GM18867 (cell line): ENCODE measurements at regions not wholly inside any gene's neighbourhood (a gene's known extent, or its start where the extent isn't known, plus 50 kb on each side); places are given as distances from the start of the nearest gene placed in this dataset.

Experiments used
- ATAC-seq: cut with Tn5 transposase; IDR thresholded peaks from one replicate; pipeline ENCODE4 v1.9.1; 2021; ENCODE audit warnings: mild to moderate bottlenecking, moderate library complexity; ENCODE audit not compliant: unreplicated experiment

DNA sequence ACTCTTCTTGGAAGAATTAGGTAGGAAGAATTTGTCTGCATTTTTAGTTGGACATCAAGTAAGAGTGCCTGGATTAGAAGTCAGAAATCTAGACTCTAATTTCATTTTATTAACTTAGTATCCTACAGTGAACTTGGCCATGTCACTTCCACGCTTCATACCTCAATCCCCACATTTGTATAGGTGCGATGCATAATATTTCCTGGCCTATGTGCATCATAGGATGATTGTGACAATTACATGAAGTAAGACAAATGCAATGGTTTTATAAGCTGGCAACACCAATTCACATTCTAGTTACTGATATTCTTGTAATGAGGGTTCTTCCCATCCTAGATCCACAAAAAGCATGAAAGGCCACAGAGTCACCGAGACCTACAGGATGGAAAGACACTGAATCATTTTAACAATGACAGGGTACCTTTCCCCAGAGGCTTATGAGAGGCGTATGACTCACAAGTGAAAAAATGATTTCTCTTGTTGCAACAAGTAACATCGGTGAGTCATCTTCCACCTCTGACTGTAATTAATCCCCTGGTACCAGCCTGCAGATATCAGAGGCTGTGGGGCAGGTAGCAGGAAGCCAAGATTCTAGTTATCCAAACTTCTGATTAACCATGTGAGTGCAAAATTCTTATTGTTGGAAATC lies 56.0 kb upstream of the OR5AK2 start:
- ATAC-seq: no peak

GRCh38 chr11:56923116-56923515 lies 65.6 kb upstream of the OR5AK2 start:
- ATAC-seq: no peak

GRCh38 chr11:56922421-56922820 lies 66.3 kb upstream of the OR5AK2 start:
- ATAC-seq: no peak

GRCh38 chr11:56917708-56918400 lies 70.9 kb upstream of the OR5AK2 start:
- ATAC-seq: no peak

- no peak for ATAC-seq
Observed at GRCh38 chr11:56916587-56916986, 72.1 kb upstream of the OR5AK2 start.

GRCh38 chr11:56916162-56916561 lies 72.6 kb upstream of the OR5AK2 start:
- no peak for ATAC-seq

DNA sequence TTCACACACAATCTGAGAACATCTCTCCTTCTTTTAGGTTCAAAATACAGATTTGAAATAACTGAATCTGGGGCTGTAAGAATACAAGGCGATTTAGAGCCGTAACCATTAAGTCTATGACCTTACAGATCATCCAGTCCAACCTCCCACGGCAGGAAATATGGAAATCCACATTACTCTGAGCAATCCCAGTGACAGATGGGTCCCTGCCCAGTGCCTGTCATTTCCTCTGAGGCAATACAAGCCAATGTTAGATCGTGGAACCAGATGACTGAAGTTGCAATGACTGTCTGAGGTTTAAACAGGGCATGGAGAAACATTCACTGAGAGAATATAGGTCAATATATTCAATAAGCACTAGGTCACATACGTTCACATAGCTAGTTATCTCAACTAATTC lies 77.4 kb upstream of the OR5AK2 start:
- no peak for ATAC-seq

DNA sequence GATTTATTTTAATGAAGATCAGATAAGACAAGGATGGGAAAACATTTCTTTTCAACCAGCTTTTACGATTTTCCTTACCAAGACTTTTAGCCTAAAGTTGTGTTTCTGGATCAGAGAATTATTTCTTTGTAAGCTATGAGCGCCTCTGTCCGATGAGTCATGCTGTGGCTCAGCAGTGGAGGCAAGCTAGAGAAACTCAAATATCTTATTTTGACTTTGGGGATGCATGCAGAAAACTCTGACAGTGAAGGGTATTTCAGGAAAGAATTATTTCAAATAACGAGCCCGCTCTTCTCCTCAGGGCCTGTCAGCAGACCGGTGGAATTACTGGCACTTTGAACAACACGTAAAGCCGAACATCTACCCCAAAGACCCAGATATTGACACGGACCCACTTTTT lies 77.9 kb upstream of the OR5AK2 start:
- no peak for ATAC-seq

- no peak for ATAC-seq
Observed at GRCh38 chr11:56910046-56910773, 78.5 kb upstream of the OR5AK2 start.

GRCh38 chr11:56909563-56909962 lies 79.2 kb upstream of the OR5AK2 start:
- no peak for ATAC-seq

- no peak for ATAC-seq
Observed at GRCh38 chr11:56909080-56909479, 79.6 kb upstream of the OR5AK2 start.

DNA sequence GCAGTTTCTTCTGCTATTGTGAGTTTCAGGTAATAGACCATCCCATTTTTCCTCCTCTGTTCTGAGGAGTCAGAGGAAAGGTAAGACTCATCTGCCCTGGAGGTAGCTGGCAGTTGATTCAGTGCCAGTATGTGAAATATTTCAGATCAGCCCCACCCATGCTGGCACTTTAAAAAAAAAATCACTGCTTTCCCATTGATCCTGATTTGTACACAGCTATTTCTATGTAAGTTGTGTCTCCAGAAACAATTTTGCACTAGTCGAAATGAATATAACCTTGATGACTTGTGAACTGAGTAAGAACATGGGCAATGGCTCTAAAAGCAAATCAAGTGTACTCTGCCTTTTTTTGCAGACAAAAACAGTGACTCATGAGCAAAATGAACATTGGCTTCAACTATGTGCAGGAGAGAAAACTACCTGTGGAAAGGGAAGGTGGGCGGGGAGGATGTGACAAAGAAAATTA lies 82.0 kb upstream of the OR5AK2 start:
- no peak for ATAC-seq

DNA sequence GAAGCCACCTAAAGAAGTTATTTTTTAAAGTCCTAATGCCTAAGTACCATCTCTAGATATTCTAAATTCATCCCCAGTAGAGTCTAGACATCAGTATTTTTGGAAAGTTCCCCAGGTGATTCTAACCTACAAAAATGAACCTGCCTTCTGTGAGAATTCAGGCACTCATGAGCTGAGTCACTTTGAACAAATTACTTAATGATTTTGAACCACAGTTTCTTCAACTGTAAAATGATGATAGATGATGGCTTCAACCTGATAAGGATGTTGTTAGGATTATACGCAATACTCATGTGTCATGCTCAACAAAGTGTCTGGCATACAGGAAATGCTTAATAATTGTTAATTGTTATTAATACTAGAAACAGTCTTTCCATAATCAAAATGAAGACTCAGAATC lies 82.8 kb upstream of the OR5AK2 start:
- ATAC-seq: no peak

GRCh38 chr11:56905442-56905841 lies 83.3 kb upstream of the OR5AK2 start:
- no peak for ATAC-seq

DNA sequence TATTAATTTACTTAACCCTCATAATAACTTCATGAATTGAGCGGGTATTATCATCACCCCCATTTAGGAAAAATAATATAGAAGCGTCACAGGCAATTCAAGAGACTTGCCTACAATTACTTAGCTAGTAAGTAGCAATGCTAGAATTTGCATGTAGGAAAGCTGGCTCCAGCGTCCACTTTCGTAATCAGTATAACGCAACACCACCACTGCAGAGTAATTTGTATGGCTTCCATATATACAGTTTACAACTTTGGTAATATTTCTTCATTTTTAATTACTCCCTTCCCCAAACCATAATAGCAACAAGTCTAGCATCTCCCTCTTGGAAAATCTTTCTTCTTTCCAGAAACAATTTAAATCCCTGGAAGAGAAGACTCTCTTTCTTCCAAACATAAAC lies 89.9 kb upstream of the OR5AK2 start:
- no peak for ATAC-seq

- no peak for ATAC-seq
Observed at GRCh38 chr11:56890584-56891305, 98.0 kb upstream of the OR5AK2 start.

- no peak for ATAC-seq
Observed at GRCh38 chr11:56889986-56890385, 98.7 kb upstream of the OR5AK2 start.

DNA sequence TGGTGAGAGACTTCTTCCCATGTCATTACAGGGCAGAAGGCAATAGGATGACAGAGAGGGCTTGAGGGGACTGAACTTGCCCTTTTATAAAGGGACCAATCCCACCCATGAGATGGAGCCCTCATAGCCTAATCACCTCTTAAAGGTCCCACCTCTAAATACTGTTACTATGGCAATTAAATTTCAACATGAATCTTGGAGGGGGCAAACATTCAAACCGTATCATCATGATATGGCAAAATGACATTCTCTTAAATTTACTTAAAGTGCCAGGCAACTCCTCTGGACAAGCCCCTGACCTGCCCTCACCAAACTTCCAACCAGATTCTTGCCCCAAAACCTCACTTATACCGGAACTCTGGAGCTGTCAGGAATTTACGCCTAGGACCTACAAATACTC lies 100.8 kb upstream of the OR5AK2 start:
- ATAC-seq: no peak

- ATAC-seq: no peak
Observed at GRCh38 chr11:56886455-56886854, 102.3 kb upstream of the OR5AK2 start.

DNA sequence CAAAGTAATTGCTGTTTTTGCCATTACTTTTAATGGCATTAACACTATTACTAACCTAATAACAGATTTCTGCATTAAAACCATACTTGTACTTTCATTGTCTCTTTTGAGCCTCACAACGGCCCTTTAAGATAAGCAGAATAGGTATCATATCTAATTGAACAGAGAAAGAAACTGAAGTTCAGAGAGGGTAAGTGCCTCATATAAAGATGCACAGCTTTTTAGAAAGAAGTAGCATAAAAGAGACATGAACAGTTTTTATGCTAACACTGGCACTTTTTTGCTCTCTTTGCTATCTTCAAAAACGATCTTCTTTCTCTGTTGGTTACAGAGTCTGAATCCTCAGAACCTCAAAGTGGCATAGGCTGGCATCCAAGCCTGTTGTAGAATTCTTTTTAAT lies 102.9 kb upstream of the OR5AK2 start:
- no peak for ATAC-seq

DNA sequence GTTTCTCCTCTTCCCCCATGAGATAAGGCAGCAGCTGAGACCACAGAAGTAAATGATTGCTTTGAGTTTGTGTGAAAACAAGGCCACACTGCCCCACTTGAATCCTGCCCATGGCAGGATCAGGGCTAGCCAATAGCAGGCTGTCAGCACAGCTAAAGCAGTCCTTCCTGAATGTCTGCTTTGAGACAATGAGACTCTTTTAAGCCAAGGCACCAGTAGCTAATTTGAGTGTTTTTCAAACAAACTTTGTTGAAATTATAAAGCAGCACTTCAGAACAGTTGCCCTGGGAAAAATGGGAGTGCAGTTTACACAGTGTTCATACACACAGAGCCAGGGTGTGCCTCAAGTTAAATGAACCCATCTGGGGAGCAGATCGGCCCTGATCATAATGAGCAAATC lies 103.5 kb upstream of the OR5AK2 start:
- no peak for ATAC-seq
